RWPE1 (cell line): ENCODE measurements at regions not wholly inside any gene's neighbourhood (a gene's known extent, or its start where the extent isn't known, plus 50 kb on each side); places are given as distances from the start of the nearest gene placed in this dataset.

Source experiments
- CTCF ChIA-PET: fragments of 350-600 bp; sonication (Branson Sonifier 250); formaldehyde crosslinking; extraction: SDS; loops from one replicate; lab custom pipeline; 2021; lab: Yijun Ruan, JAX
- POLR2A ChIA-PET: fragments of 400-600 bp; formaldehyde crosslinking; extraction: SDS; loops from one replicate; lab custom pipeline; 2020; ENCODE audit warnings: antibody characterized with exemption; ENCODE audit not compliant: low non-redundant PET; lab: Yijun Ruan, JAX
- DNase-seq: peaks from one replicate; pipeline ENCODE4 v3.0.0; 2012; ENCODE audit warnings: low spot score
- H3K27ac ChIP-seq: fragments of 450-650 bp; 2 replicates; pipeline ENCODE4 v1.5.1; 2017
- TF ChIP-seq, protein P1 (sequence below): fragments of 450-650 bp; conservative IDR thresholded peaks from 2 replicates; pipeline ENCODE4 v1.5.1; 2017; ENCODE audit warnings: low read depth, mild to moderate bottlenecking

DNA sequence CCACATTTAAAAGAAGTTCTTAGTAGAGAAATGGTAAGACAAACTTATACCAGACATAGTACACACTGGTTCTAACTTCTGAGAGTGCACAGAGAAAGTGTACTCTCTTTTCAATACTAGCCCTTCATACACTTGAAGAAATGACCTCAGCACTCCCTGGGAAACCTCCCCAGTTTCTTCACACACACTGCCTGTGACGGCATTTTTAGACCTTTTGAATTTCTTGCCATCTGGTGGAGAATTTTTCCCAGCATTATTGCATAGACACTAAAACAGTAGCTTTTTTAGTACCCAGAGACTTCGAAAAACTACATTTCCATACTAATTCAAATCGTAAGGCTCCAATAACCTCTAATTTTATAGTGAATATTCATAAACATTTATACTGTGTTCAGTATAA, 341.6 kb upstream of the MAOA start:
- H3K27ac ChIP-seq: no peak overlapping the region
- ChIA-PET POLR2A (no interaction called here), CTCF (no interaction called here)

DNA sequence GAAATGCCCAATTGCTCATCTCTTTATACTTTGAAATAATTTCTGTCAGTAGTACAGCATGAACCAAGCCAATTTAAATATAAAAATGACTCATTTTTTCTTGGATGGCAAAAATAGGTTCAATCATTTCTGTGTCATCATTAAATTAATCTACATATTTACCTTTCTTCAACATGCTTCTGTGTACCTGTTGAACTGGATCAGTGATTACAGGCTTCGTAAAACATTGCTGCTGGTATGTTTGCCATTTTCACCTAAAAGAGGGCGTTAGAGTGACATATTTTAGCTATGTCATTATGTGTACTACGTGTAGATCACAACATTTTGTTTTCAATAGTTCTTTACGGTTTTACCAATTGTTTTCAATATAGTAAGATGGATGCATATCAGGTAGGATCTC, 340.5 kb upstream of the MAOA start:
- TF ChIP-seq, protein P1, sequence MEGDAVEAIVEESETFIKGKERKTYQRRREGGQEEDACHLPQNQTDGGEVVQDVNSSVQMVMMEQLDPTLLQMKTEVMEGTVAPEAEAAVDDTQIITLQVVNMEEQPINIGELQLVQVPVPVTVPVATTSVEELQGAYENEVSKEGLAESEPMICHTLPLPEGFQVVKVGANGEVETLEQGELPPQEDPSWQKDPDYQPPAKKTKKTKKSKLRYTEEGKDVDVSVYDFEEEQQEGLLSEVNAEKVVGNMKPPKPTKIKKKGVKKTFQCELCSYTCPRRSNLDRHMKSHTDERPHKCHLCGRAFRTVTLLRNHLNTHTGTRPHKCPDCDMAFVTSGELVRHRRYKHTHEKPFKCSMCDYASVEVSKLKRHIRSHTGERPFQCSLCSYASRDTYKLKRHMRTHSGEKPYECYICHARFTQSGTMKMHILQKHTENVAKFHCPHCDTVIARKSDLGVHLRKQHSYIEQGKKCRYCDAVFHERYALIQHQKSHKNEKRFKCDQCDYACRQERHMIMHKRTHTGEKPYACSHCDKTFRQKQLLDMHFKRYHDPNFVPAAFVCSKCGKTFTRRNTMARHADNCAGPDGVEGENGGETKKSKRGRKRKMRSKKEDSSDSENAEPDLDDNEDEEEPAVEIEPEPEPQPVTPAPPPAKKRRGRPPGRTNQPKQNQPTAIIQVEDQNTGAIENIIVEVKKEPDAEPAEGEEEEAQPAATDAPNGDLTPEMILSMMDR: no peak
- DNase-seq: no peak
- ChIA-PET POLR2A (no interaction called here), CTCF (no interaction called here)
- no peak overlapping the region for H3K27ac ChIP-seq

More for the DNA sequence above, 341.6 kb upstream of the MAOA start:
- DNase-seq: no peak
- TF ChIP-seq, protein P1: no peak

DNA sequence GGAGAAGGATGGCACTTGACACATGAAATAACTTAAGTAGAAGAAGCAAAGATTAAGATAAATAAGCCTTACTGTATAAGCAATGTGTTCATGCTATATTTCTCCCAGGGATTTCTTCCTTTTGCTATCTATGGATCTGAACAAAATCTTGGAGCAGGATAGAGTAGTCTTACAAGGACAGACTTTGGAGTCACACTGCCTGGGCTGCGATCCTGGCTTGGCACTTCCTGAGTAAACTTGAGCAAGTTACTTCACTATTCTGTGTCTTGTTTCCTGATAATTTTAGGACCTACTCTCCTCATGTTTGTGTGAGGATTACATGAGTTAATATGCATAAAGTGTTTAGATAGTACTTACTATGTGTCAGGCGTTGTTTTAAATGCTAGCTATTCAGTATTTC, 340.0 kb upstream of the MAOA start:
- POLR2A ChIA-PET: no interaction called here
- DNase-seq: no peak
- TF ChIP-seq, protein P1: no peak
- H3K27ac ChIP-seq: no peak overlapping the region
- CTCF ChIA-PET: no interaction called here

DNA sequence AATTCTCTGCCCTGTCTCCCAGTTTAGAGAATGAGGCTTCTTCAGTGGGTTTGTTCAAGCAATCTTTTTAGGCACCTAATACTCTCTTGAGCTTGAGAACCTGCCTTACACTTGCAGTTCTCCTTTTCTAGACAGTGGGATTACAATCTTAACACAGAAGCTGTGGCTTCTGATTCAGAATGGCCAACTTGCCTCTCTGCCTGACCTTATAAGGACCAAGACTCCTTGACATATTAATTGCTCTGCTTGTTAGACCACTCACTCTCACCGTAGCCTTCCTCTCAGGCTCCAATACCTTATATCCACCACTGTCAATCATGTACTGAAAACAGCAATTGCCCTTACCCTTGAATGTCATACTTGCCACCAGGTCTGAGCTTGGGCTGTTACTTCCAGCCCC, 338.7 kb upstream of the MAOA start:
- ChIA-PET POLR2A (no interaction called here), CTCF (no interaction called here)
- DNase-seq: no peak
- TF ChIP-seq, protein P1: no peak
- no peak overlapping the region for H3K27ac ChIP-seq

DNA sequence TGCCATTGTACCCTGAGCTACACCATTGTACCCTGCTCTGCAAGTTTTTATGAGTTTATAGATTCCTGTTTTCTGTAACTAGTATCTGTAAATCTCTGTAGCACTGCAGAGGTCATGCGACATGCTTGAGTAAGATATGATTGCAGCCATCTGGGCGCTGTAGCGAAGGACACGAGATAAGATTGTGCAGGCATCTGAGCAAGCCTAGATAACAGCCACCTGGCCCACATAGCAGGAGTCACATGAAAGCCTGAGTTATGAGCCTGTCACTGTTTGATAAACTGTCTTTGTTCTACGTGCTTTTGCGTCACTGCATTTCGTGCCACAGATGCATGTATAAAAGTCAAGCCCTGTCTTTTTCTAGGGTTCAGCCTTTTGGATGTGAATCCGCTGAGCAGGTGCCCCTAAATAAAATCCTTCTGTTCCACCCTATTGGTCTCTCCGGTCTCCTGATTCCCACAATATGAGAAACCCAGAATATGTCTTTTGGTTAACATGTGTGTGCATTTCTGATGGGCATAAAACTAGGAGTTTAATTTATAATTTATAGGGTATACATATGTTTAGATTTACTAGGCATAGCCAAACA, 327.6 kb upstream of the MAOA start:
- TF ChIP-seq, protein P1: no peak
- POLR2A ChIA-PET: no interaction called here
- no peak for DNase-seq
- no peak overlapping the region for H3K27ac ChIP-seq
- CTCF ChIA-PET: no interaction called here

DNA sequence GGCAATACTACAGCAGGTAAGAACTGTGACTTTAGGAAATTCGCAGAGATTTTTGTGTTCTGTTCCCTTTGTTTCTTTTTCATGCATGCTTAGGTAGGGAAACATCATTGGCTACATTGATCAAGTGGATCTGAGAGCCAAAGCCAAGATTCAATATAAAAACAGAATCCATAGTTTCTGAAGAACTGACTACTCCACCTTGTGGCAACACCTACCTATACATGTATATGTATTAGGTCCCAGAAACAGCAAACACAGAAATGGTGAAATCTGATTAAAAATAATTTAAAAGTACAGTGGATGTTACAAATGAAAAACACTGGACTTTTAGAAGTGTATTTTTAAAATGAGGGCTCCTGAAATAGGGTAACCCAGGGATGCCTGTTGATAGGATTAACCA, 322.6 kb upstream of the MAOA start:
- CTCF ChIA-PET: no interaction called here
- POLR2A ChIA-PET: no interaction called here
- no peak overlapping the region for H3K27ac ChIP-seq
- DNase-seq: no peak
- TF ChIP-seq, protein P1: no peak

DNA sequence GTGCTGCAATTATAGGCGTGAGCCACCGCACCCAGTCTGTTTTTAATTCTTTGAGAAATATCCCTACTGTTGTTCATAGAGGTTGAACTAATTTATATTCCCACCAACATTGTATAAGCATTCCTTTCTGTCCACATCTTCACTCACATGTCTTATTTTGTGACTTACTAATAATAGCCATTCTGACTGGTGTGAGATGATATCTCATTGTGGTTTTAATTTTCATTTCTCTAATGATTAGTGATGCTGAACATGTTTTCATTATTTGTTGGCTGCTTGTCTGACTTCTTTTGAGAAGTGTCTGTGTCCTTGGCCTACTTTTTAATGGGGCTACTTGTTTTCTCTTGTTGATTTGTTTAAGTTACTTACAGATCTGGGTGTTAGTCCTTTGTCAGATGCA, 310.9 kb upstream of the MAOA start:
- DNase-seq: no peak
- CTCF ChIA-PET: interaction anchor here (0.7 kb wide), 1 partner anchor 284 kb away, joined by 4 read pairs; no protein-coding TSS in a partner anchor
- POLR2A ChIA-PET: no interaction called here
- TF ChIP-seq, protein P1: no peak
- no peak overlapping the region for H3K27ac ChIP-seq
